ENCODE measurements at regions not wholly inside any gene's neighbourhood (a gene's known extent, or its start where the extent isn't known, plus 50 kb on each side); places are given as distances from the start of the nearest gene placed in this dataset.

GRCh38 chr3:160112996-160113395 lies 112.2 kb upstream of the C3orf80 start:
- TF ChIP-seq CTCF (IDR thresholded peaks at IDR 0.05; ENCODE audit: insufficient read depth, low read depth, low read length) = no peak
- no peak for DNase-seq (ENCODE audit: low read depth)
- no peak overlapping the region for H3K4me3 ChIP-seq (ENCODE audit: low read depth, low read length)

GRCh38 chr3:160114355-160114995 lies 110.7 kb upstream of the C3orf80 start:
- no peak for TF ChIP-seq CTCF (IDR thresholded peaks at IDR 0.05; ENCODE audit: insufficient read depth, low read depth, low read length)
- H3K4me3 ChIP-seq (ENCODE audit: low read depth, low read length) = no peak overlapping the region
- no peak for DNase-seq (ENCODE audit: low read depth)

- DNase-seq (ENCODE audit: low read depth) = no peak
- H3K4me3 ChIP-seq (ENCODE audit: low read depth, low read length) = no peak overlapping the region
- TF ChIP-seq CTCF (IDR thresholded peaks at IDR 0.05; ENCODE audit: insufficient read depth, low read depth, low read length) = no peak
Measured at GRCh38 chr3:160115387-160115786, 109.8 kb upstream of the C3orf80 start.

GRCh38 chr3:160124224-160124623 lies 101.0 kb upstream of the C3orf80 start:
- no peak for DNase-seq (ENCODE audit: low read depth)
- H3K4me3 ChIP-seq (ENCODE audit: low read depth, low read length) = no peak overlapping the region
- TF ChIP-seq CTCF (IDR thresholded peaks at IDR 0.05; ENCODE audit: insufficient read depth, low read depth, low read length) = no peak

- no peak for TF ChIP-seq CTCF (IDR thresholded peaks at IDR 0.05; ENCODE audit: insufficient read depth, low read depth, low read length)
- DNase-seq (ENCODE audit: low read depth) = no peak
- no peak overlapping the region for H3K4me3 ChIP-seq (ENCODE audit: low read depth, low read length)
Measured at GRCh38 chr3:160125258-160125657, 100.0 kb upstream of the C3orf80 start.

- no peak for TF ChIP-seq CTCF (IDR thresholded peaks at IDR 0.05; ENCODE audit: insufficient read depth, low read depth, low read length)
- DNase-seq (ENCODE audit: low read depth) = no peak
- H3K4me3 ChIP-seq (ENCODE audit: low read depth, low read length) = no peak overlapping the region
Measured at GRCh38 chr3:160126051-160126450, 99.2 kb upstream of the C3orf80 start.

- no peak for DNase-seq (ENCODE audit: low read depth)
- no peak for TF ChIP-seq CTCF (IDR thresholded peaks at IDR 0.05; ENCODE audit: insufficient read depth, low read depth, low read length)
- no peak overlapping the region for H3K4me3 ChIP-seq (ENCODE audit: low read depth, low read length)
Measured at GRCh38 chr3:160126761-160127160, 98.5 kb upstream of the C3orf80 start.
